ENCODE measurements at regions not wholly inside any gene's neighbourhood (a gene's known extent, or its start where the extent isn't known, plus 50 kb on each side); places are given as distances from the start of the nearest gene placed in this dataset.

DNA sequence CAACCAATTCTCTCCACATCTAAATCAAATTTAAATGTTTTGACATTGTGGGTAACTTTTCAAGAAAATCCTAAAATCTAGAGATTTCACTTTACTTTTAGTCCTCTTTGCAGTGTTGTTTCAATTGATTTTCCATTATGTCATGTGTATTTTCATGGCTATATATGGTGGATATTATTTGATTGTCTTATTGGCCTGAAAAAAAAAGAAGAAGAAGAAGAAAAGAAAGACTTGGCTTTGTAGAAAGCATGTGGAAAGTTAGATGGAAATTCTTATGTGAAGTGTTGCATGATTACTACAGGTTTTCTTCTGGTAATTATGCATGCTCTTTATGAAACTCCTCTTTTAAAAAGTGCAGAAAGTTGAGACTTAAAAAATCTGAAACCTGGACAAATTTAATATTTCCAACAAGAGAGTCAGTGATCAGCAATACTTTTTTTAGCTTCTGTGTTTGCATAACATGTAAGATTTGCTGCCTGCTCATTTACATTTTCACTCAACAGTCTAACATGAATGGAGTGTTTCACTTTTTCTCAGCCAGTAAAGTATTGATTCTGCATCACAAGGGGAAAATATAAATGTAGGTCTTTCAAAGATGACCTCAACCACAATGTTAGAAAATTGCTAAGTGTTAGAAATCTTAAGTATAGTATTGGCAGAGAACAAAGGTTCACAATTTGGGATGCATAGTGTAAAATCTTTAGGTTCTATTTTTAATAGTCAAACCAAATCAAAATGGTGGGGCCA lies 438.7 kb downstream of the BCKDHB start:
- CTCF ChIA-PET: no interaction called here
- TF ChIP-seq, protein P1, sequence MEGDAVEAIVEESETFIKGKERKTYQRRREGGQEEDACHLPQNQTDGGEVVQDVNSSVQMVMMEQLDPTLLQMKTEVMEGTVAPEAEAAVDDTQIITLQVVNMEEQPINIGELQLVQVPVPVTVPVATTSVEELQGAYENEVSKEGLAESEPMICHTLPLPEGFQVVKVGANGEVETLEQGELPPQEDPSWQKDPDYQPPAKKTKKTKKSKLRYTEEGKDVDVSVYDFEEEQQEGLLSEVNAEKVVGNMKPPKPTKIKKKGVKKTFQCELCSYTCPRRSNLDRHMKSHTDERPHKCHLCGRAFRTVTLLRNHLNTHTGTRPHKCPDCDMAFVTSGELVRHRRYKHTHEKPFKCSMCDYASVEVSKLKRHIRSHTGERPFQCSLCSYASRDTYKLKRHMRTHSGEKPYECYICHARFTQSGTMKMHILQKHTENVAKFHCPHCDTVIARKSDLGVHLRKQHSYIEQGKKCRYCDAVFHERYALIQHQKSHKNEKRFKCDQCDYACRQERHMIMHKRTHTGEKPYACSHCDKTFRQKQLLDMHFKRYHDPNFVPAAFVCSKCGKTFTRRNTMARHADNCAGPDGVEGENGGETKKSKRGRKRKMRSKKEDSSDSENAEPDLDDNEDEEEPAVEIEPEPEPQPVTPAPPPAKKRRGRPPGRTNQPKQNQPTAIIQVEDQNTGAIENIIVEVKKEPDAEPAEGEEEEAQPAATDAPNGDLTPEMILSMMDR (IDR thresholded peaks at IDR 0.05; ENCODE audit: control extremely low read depth, extremely low read depth, low read depth, missing control alignments): no peak
- DNase-seq (ENCODE audit: extremely low spot score): no peak
- POLR2A ChIA-PET: no interaction called here

DNA sequence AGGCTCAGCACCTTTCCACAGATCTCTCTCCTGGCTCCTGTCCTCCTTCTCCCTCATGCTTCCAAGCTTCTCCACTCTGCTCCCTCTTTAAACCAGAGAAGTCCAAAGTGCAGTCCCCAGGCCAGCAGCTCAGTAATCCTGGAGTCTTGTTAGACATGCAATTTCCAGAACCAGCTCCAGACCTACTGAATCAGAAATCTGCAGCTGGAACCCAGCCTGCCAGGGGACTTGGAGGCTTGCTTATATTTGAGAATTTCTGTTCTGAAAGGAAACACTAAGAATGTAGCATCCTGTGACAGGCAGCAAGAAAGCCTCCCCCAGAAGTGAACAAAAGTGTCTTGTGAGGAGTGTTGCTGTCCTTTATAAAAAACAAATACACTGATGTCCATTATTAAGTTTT lies 438.1 kb downstream of the BCKDHB start:
- no peak for DNase-seq (ENCODE audit: extremely low spot score)
- CTCF ChIA-PET: interaction anchor here (0.8 to 1.3 kb wide), 2 partner anchors 13 to 18 kb away, joined by 3 read pairs; no protein-coding TSS in a partner anchor
- POLR2A ChIA-PET: no interaction called here

DNA sequence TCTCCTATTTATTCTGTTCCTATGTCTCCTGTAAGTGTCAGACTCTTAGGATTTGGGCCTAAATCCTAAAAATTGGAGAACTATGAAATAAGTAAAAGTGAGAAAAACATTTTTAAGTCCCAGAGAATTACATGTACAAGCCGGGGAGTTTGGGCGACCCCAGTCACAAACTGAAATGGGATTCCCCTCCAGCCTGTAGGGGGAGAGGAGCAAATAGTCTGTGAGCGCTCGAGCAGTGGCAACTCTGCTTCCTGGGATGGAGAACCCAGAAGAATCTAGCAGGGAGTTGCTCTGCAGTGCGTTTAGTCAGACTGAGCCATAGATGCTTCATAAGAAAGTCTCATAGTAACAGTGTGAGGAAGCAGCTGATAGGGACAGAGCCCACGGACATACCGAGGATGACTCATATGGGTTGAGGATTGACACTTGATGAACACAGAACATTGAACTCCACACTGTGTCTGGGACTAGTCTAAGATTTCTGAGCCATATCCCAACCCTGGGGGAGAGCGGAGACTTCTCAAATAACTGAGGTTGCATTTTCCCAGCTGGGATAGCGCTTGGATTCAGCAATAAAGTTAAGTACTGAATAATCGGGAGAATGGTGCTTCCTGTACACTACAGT lies 437.2 kb downstream of the BCKDHB start:
- ChIA-PET CTCF (interaction anchor here (0.8 to 1.3 kb wide), 2 partner anchors 12 to 19 kb away, joined by 3 read pairs; no protein-coding TSS in a partner anchor), POLR2A (no interaction called here)
- TF ChIP-seq, protein P1 (IDR thresholded peaks at IDR 0.05; ENCODE audit: control extremely low read depth, extremely low read depth, low read depth, missing control alignments): no peak
- no peak for DNase-seq (ENCODE audit: extremely low spot score)

More for the DNA sequence above, 438.1 kb downstream of the BCKDHB start:
- TF ChIP-seq, protein P1 (IDR thresholded peaks at IDR 0.05; ENCODE audit: control extremely low read depth, extremely low read depth, low read depth, missing control alignments): no peak

DNA sequence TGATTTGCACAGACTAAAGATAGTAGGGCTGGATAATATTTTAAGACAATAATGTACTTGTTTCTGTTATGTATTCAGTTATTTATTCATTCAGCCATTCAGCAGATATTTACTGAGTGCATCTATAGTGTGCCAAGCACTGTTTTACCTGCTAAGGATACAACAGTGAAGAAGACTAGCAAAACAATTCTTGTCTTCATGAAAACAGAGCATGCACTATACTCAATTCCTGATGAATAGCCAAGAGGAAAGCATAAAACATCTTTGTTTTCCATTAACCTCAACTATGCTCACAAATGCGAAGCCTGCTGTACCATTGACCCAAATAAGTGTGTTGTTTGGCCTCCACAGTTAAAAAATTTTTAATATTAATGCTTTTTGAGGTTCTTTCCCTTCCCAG lies 436.7 kb downstream of the BCKDHB start:
- CTCF ChIA-PET: no interaction called here

DNA sequence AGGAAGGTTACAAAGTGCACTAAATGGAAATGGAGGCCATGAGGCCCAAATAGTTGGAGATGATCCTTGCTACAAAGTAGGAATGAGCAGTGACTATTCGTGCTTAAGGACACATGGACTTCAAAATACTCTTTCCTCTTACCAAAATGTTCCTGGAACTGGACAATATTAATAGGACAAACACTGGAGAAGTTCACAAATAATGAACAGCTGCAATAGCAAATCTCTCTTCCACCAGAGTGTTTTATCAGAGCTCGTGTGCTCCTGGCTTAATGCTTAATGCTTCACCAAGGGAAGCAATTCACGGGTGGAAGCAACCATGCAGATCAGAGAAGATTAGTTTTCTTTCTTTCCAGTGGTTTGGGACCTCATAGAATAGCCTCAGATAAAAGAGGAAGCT lies 435.4 kb downstream of the BCKDHB start:
- TF ChIP-seq, protein P1 (IDR thresholded peaks at IDR 0.05; ENCODE audit: control extremely low read depth, extremely low read depth, low read depth, missing control alignments): no peak
- CTCF ChIA-PET: no interaction called here
- DNase-seq (ENCODE audit: extremely low spot score): no peak
- POLR2A ChIA-PET: no interaction called here

More for the DNA sequence above, 436.7 kb downstream of the BCKDHB start:
- POLR2A ChIA-PET: no interaction called here
- DNase-seq (ENCODE audit: extremely low spot score): no peak
- TF ChIP-seq, protein P1 (IDR thresholded peaks at IDR 0.05; ENCODE audit: control extremely low read depth, extremely low read depth, low read depth, missing control alignments): no peak

DNA sequence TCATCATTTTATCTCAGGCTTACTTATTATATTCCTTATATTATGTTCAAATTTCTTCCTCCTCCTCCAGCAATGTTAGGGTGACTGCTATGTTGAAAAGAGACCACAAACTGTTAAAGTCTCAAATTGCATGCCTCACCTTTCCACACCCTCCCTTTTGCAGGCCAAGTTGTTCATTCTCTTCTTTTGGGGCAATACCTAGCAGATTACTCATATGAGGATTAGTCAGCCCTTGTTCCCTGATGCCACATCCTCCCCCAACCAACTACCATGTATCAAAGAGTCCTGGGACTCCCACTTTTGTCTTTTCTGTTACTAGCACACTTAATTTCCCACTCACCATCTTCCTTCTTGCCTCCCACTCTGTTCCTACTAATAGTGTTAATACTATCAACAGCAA lies 434.7 kb downstream of the BCKDHB start:
- DNase-seq (ENCODE audit: extremely low spot score): no peak
- POLR2A ChIA-PET: no interaction called here
- CTCF ChIA-PET: interaction anchor here (0.9 kb wide), 1 partner anchor 11 kb away, joined by 3 read pairs; no protein-coding TSS in a partner anchor
- TF ChIP-seq, protein P1 (IDR thresholded peaks at IDR 0.05; ENCODE audit: control extremely low read depth, extremely low read depth, low read depth, missing control alignments): no peak

Data from GM10248 (cell line).